ENCODE measurements at regions not wholly inside any gene's neighbourhood (a gene's known extent, or its start where the extent isn't known, plus 50 kb on each side); places are given as distances from the start of the nearest gene placed in this dataset.
"Not testable (repeated sequence)": the region's sequence is repeated elsewhere in the genome, so short reads cannot be mapped to it uniquely, and the experiment has no call there.

DNA sequence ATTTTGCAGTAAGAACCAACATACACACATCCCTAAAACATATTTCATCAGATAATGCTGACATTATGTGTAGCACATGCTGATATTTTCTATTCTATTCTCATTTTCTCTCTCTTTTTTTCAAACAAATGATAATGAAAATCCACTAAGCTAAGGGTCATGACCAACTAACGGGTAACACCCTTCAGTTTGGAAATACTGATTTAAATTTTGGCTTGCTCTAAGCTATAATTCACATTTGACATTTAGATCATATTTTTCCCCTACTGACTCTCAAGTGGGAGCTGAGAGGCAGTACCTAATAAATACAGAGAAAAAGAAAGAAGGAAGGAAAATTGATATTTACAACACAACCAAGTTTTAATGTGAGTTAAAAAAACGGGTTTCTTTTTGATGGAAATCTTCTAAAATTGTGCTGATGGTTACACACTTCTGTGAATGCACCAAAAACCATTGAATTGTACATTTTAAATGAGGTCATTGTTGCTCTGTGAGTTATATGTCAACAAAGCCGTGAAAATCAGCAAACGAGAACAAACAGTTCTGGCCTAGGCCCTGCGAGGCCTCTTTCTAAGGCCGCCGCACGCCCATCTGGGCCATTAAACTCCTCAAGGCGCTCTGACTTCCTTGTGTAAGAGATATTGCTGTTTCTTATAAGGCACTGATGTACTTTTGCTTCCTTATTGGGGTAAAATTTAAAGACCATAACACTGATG, 124.2 kb downstream of the GALR1 start:
- no peak for DNase-seq

DNA sequence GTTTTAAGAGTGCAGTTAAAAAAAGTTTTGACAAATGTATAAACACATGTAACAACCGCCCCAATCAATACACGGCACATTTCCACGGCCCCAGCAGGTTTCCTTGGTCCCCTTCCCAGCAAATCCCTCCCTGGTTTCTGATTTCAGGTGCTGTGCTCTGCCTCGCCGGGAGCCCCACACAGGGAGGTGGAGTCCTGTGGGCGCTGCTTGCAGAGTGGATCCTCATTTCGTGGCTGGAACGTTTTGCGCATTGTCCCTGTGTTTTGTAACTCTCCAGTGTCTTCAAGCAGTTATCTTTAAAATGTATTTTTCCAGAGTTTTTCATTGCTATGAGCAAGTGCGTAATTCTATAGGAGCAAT, 124.8 kb downstream of the GALR1 start:
- no peak for DNase-seq

DNA sequence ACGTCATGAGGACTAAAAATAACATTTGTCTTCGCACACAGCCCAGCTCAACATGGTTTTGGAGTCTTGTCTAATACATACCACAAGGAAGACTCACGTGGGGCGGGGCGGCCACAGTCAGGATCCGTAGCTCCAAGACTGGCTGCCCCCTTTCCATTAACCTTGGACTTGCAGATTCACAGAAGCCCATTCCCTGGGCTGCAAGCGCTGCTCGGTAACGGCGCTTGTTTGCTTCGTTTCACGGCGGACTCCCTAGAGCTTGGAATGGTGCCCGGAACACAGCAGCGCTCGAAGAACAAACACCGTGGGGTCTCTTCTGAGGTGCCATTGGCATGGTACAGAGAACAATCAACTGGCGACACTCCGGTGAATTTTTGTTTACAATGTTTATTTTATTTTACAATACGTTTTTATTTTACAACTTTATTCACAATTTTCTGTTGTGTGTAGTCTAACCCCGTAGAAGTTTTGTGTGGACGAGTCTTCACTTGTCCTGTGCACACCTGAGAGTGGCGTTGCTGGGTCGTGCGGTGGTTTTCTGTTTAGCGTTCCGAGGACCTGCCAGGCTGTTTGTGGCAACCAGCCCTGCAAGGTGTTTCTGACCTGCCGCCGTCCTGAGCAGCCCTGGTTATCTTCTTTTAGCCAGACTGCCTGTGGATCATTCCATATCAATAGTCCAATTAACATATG, 126.5 kb downstream of the GALR1 start:
- peak; percentile 52 for DNase-seq

DNA sequence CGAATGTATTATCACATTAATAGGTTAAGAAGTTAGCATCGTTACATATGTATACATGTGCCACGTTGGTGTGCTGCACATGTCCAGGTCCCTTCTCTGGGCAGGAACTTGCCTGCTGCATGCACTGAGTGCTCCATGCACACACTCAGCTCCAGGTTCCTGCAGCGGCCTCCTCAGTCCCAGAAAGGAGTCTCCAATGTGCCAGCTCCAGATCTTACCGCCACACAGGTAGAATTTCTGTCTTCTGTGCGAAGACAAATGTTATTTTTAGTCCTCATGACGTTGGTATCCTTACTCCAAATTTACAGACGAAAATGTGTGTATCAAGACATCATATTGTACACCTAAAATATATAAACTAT, 127.1 kb downstream of the GALR1 start:
- no peak for DNase-seq

DNA sequence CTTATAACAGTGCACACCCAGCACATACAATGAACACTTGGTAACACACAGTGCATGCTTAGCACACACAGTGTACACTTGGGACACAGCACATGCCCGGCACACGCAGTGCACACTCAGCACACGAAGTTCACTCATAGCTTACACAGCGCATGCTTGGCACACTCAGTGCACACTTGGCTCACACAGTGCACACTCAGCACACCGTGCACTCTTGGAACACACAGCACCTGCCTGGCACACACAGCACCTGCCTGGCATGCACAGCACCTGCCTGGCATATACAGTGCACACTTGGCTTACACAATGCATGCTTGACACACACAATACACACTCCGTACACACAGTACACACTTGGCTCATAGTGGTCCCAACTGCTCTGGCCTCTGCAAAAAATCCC, 128.2 kb downstream of the GALR1 start:
- DNase-seq: no peak

DNA sequence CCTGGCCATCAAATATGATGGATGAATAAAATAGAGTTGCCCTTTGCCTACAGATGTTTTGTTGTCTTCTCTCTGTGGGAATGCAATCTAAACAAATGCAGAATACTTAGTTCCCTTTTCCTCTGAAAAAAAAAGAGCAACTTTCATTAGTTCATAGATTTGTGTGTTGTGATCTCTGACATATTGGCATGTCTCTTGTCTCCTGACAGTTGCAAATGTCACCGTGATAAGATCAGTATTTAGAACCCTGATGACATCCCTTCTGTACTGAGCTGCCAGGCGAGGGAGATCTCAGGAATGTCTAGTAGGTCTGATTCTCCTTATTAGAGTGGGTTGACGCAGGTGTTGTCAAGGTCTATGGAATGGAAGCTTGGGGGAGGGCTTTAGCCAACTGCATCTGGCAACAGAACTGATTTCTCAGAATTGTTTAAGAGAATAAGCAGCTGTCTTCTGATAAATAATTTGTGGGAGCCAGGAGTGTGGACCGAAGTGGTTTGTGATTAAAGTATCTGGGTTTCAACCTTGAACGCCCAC, 130.4 kb downstream of the GALR1 start:
- no peak for DNase-seq

DNA sequence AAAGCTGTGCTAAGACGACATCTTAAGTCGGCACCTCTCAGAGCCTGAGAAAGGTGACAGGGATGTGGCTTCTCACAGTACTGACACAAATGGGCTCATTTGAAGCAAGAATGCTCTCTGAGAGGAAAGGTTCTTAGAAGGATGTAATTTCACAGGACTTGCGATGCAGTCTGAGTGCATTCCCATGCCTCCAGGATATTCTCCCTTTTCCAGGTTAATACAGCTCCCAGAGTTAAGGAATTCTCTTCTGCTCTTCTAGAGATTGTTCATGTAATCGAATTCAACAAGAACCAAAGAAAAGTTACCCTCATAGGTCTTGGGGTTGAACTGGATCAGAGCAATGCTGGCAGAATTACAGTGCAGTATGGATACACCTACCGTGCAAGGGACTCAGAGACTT, 131.0 kb downstream of the GALR1 start:
- no peak for DNase-seq

DNA sequence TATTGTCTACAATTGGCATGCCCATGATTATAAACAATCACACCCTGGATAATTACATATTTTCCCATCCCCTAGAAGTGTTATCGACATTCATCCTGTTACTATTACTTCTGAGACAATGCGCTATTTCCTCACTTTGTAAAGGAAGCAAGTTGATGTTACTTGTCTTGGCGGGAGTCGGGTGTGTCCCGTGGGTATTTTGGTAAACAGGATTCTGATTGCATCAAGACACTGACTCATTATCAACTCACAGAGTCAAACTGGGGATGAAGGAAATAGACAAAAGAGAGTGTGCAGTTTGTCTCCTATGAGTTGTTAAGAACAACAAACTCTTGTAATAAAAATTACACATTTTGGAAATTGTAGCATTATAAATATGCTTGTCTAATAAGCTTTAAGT, 142.7 kb downstream of the GALR1 start:
- no peak for DNase-seq

DNA sequence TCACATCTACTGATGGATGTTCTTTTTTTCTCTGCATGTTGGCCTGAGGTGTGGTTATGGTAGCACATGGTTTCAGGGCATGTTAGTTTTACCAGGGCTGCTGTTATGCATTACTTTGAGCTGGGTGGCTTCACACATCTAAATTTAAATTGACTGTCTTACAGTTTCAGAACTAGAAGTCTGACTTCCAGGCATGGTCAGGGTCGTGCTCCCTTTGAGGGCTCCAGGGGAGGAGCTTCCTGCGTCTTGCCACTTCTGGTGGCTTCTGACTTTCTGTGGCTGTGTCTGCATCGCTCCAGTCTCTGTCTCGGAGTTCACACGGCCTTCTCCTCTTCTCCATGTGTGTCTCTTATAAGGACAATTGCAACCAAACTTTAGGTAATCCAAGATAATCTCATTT, 143.9 kb downstream of the GALR1 start:
- DNase-seq: no peak

DNA sequence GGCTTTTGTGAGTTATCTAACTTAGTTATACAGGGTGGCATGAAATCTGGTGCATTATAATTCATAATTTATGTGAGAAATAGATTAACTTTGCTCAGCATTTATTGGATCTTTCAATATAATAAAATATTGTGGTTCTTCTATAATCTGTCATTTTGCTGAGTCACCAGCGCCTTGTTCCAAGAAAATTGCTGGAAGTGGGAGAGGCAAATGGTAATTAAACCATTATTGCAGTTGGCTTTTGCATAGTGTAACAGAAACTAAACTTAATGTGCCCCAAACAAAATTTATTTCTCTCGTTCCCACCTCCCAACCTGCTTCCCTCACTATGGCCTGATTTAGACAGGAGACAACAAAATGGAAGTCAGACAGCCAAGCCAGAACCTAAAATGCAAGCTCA, 146.3 kb downstream of the GALR1 start:
- DNase-seq: no peak

DNA sequence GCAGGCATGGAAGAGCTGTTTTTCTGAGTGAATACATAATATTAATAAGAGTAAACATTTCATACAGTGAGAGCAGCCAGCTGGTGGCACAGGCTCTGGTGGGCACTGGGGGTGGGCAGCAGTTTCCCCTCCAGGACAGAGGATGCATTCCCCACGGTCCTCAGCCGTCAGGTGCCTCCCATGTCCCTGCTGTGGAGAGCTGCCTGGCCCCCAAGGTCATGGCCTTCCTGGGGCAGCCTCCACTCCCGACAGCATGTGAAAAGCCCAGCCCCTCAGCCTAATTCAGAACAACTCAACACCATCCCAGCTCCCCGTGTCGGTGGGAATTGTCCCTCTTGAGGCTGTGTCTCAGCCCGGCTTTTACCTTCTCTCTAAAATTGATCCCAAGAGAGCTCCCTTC, 147.4 kb downstream of the GALR1 start:
- DNase-seq: no peak

DNA sequence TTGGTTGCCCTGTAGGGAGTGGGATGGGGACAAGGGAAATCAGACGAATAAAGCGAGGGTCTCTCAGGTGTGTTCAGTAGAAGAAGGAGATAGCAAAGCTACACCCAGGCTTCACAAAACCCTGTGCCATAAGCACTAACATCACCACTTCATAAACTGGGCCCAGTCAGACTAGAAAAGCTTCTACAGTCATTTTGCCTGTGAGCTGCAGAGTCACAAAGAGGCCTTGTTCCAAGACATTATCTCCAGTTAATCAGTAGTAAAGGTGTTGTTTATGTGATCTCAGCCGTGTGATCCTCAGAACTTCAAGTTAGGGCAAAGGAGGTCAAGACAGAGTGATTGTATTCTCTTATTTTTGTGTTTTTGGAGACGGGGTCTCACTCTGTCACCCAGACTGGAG, 148.0 kb downstream of the GALR1 start:
- no peak for DNase-seq

DNA sequence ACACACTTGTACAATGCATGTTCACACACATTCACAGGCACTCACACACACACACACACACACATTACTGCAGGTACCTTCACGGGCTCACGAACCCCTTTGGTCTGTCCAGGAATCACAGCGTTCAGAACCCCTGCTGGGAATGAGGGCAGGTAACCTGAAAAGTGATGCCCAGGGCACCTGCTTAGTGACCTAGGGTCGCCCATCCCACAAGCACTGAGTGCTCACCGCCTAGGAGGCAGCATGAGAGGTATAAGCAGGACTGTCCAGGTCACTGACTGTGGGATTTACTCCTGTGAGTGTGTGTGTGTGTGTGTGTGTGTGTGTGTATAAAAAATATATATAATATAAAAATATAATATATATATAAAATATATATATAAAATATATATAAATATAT, 150.9 kb downstream of the GALR1 start:
- DNase-seq: no peak

DNA sequence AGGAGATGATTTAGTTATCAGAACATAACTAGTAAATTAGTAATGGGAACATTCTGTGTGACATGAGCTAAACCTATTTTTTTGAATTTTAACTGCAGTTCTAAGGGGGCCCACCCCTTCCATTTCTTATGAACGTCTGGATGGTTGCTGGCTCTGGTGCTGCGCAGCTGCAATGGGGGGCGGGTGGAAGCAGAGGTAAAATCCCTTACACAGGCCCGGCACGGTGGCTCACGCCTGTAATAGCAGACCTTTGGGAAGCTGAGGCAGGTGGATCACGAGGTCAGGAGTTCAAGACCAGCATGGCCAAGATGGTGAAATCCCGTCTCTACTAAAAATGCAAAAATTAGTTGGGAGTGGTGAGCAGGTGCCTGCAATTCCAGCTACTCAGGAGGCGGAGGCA, 151.5 kb downstream of the GALR1 start:
- no peak for DNase-seq

DNA sequence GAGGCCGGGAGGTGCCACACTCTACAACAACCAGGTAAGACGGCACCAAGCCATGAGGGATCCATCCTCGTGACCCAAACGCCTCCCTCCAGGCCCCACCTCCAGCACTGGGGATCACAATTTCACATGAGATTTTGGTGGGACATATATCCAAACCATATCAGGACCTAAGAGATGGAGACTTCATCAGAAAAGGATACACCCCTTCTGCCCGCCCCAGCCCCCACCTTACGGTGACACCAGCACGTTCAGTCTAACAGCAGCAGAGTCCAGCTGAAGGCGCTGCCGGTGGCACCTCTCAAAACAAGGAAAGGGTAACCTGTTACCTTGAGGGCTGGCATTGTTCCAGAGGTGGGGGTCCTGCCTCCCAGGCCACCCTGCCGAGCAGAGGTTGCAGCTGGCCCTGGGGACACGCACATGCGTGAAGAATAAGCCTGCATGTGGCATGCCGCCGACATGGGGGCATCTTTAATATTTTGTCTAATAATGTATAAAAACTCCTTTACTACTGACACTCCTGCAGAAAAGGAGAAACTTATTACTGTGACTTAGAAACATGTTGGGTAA, 154.4 kb downstream of the GALR1 start:
- no peak for DNase-seq

DNA sequence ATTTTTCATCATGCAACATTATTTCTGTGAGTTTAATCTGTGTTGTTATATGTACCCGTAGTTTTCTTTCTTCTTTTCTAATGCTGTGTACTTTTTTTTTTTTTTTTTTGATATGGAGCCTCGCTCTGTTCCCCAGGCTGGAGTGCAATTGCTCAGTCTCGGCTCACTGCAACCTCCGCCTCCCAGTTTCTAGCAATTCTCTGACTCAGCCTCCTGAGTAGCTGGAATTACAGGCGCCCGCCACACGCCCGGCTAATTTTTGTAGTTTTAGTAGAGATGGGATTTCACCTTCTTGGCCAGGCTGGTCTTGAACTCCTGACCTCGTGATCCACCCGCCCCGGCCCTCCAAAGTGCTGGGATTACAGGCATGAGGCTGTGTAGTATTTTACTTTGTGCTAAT, 155.4 kb downstream of the GALR1 start:
- DNase-seq: no peak

DNA sequence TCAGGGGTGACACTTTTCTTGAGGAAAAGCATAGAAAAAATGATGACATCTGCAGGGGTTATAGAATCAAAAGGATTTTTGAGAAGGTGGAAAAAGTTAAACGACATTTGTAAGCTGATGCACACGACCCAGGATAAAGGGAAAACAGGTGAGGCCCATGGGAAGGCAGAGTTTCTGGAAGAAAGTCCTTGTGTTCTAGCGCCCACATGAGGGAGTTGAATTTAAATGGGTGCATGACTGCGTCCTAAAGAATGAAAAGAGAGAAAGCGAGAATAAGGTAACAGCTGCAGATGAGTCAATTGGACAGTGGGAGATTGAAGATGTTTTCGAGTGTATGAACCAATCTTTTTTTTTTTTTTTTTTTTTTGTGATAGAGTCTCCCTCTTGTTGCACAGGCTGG, 158.1 kb downstream of the GALR1 start:
- DNase-seq: no peak

DNA sequence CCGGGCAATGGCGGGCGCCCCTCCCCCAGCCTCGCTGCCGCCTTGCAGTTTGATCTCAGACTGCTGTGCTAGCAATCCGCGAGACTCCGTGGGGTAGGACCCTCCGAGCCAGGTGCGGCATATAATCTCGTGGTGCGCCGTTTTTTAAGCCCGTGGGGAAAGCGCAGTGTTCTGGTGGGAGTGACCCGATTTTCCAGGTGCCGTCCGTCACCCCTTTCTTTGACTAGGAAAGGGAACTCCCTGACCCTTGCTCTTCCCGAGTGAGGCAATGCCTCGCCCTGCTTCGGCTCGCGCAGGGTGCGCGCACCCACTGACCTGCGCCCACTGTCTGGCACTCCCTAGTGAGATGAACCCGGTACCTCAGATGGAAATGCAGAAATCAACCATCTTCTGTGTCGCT, 171.9 kb downstream of the GALR1 start:
- DNase-seq: not testable (repeated sequence)

DNA sequence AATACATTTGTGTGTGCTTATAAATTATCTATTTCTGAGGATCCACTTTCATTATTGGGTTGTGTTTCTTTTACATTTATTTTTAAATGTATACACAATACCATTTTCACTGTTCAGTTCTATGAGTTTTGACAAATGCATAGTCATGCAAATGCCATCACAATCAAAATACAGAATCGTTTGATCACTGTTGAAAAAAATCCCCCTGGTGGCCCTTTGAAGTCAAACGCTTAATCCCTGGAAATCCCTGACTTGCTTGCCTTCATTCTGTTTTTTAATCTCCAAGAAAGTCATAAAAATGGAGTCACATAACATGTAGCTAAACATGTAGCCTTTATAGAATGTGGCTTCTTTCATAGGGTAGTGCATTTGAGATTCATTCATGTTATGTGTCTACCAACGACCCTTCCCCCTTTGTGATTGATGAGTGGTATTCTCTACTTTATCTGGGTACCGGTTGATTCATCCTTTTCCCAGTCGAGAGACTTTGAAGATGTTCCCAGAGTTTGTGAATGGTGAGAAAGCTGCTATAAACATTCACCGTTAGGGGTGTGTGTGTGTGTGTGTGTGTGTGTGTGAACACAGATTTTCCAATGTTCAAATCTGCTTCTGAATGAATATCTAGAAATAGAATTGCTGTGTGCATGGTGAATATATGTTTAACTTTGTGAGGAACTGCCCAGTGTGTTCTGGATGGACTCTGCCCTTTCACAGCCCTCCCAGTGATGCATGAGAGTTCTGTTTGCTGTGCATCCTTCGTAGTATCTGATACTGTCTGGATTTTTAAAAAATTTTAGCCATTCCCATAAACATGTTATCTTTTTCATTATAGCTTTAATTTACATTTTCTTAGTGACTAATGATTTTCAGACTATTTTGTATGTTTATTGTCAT, 173.6 kb downstream of the GALR1 start:
- DNase-seq: no peak

DNA sequence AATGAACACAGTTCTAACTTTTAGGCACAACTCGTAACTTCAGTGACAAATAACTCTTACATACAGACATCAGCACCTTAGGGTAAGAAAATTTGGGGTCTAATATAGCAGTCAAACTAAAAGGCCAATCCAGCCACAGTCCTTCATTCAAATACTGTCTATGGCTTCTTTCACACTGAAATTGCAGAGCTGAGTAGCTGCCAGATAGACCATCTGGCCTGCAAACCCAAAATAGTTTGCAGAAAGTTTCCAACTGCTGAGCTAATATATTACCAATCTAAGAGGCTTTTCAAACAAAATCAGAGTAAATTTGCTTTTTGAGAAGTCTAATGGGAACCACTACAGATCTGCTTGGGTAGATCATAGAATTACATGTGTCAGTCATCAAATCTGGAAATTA, 183.4 kb downstream of the GALR1 start:
- DNase-seq: no peak

DNA sequence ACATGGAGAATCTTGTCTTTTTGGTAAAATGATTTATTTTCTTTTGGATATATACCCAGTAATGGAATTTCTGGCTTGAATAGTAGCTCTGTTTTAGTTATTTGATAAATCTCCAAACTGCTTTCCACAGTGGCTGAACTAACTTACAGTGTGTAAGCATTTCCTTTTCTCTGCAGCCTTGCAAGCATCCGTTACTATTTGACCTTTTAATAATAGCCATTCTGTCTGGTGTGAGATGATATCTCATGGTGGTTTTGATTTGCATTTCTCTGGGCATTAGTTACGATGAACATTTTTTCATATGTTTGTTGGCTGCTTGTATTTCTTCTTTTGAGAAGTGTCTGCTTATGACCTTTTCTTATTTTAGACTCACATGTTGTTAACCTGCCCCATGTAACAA, 190.2 kb downstream of the GALR1 start:
- no peak for DNase-seq

DNA sequence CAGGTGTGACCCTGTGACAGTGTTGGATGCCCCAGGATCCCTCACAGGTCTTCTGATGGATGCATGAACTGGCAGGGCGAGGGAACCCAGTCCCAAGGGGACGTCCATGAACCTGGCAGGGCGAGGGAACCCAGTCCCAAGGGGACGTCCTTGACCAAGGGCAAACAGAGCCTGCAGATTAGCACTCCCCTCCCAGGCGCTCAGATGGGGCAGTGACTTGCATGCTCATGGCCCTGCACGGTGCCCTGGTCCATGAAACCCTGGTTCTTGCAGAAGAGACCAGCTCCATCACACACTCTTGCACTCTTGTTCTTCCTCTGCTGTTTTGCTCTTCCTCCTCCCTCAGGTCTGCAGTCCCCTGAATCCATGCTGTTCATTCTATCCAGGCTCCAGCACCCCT, 192.7 kb downstream of the GALR1 start:
- DNase-seq: no peak

DNA sequence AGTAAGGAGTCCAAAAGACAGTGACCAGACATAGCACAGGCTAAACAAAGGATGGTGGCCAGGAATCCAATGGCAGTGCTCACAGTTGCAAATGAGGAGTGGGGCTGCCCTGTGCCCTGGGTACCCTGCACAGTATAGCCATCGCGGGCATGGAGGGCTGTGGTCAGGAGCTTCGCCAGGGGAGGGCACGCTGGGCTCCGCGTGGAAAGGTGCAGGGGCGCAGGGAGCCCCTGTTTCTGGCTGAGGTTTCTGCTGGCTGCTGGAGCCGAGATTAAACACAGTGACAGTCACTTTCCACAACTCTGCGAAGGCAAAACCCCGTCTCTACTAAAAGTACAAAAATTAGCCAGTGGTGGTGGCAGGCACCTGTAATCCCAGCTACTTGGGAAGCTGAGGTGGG, 194.7 kb downstream of the GALR1 start:
- no peak for DNase-seq

DNA sequence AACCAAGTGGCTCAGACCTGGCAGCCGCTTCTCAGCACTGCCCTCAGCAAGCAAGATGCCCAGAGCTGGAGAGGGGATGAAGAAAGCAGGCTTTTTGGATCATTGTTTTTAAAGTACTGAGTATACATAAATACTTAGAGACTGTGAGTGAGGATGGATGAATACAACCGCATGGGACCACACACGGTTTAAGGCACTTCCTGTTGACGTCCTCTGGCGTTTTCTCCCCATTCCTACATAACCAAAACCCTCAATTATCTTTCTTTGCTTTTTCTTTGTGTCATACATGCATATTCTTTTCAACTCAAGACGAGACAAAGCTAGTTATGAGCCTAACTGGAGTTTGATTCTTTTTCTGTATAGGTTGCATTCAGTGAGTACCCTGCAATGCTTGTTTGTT, 198.4 kb downstream of the GALR1 start:
- no peak for DNase-seq
